ENCODE measurements at regions not wholly inside any gene's neighbourhood (a gene's known extent, or its start where the extent isn't known, plus 50 kb on each side); places are given as distances from the start of the nearest gene placed in this dataset.
"Not testable (repeated sequence)": the region's sequence is repeated elsewhere in the genome, so short reads cannot be mapped to it uniquely, and the experiment has no call there.

- FAIRE-seq: no peak
Observed at GRCh38 chr2:19644763-19645162, 257.0 kb downstream of the TTC32 start.

GRCh38 chr2:19643117-19643518, 258.7 kb downstream of the TTC32 start:
- no peak for FAIRE-seq

GRCh38 chr2:19642501-19642900, 259.3 kb downstream of the TTC32 start:
- no peak for FAIRE-seq

GRCh38 chr2:19635951-19636510, 265.8 kb downstream of the TTC32 start:
- no peak for FAIRE-seq

- no peak for FAIRE-seq
Observed at GRCh38 chr2:19632403-19632991, 269.3 kb downstream of the TTC32 start.

DNA sequence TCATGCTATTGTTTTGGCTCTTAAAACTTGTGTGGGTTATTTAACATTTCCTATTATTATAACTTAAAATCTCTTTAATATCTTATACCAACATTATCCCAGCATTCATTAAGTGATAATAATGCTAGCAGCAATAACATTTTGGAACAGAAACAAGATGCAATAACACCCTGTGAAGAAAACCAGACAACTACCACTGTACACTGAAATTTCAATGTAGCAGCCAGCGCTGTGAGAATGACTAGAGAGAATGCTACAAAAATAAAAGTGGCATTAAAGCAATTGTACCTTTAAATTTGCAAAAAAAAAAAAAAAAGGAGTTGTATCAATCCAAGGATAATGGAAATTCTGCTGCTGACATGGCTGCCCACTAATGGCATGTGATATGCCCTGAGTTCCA, 269.9 kb downstream of the TTC32 start:
- FAIRE-seq: no peak

GRCh38 chr2:19630921-19631320, 270.9 kb downstream of the TTC32 start:
- no peak for FAIRE-seq

DNA sequence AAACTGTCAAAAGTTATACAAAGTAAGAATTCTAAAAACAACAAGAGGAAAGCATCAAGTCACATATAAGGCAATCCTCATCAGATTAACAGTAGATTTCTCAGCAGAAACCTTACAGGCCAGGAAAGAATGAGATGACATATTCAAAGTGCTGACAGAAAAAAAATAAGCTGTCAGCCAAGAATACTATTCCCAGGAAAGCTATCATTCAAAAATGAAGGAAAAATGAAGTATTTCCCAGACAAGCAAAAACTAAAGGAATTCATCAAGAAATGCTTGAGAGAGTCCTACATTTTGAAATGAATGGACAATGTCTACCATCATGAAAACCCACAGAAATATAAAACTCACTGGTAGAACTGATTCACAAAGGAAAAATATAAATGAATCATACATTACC, 268.9 kb upstream of the OSR1 start:
- no peak for FAIRE-seq

GRCh38 chr2:19623488-19623887, 265.1 kb upstream of the OSR1 start:
- no peak for FAIRE-seq

DNA sequence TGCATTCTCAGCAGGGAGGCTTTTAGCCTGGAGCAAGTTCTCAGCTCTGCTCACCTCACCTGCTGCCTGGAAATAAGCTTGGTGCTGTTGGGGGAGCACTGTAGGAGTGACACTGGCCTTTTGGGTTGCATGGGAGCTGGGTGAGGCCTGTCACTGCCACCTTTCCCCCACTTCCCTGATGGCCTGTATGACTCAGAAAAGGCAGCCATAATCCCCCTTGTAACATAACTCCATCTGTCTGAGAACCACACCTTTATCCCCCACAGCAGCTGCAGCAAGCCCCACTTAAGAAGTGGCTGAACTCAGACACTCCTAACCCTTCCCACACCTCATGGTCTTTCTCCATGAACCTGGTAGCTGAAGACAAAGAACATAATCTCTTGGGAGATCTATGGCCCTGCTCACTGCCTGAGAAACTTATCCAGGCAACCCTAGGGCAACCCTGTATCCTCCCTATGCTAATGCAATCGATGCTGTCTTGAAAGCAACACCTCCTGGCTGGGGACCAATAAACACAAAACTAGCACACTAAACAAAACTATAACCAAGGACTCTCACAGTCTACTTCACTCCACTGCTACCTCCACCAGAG, 258.9 kb upstream of the OSR1 start:
- no peak for FAIRE-seq

- FAIRE-seq: not testable (repeated sequence)
Observed at GRCh38 chr2:19615402-19615801, 257.0 kb upstream of the OSR1 start.

GRCh38 chr2:19614066-19614465, 255.6 kb upstream of the OSR1 start:
- no peak for FAIRE-seq

GRCh38 chr2:19611491-19612332, 253.3 kb upstream of the OSR1 start:
- no peak for FAIRE-seq

- FAIRE-seq: no peak
Observed at GRCh38 chr2:19609266-19609665, 250.8 kb upstream of the OSR1 start.

GRCh38 chr2:19607931-19608771, 249.7 kb upstream of the OSR1 start:
- FAIRE-seq: no peak

- no peak for FAIRE-seq
Observed at GRCh38 chr2:19607400-19607799, 249.0 kb upstream of the OSR1 start.

- no peak for FAIRE-seq
Observed at GRCh38 chr2:19600982-19601381, 242.6 kb upstream of the OSR1 start.

- FAIRE-seq: no peak
Observed at GRCh38 chr2:19600506-19600905, 242.1 kb upstream of the OSR1 start.

DNA sequence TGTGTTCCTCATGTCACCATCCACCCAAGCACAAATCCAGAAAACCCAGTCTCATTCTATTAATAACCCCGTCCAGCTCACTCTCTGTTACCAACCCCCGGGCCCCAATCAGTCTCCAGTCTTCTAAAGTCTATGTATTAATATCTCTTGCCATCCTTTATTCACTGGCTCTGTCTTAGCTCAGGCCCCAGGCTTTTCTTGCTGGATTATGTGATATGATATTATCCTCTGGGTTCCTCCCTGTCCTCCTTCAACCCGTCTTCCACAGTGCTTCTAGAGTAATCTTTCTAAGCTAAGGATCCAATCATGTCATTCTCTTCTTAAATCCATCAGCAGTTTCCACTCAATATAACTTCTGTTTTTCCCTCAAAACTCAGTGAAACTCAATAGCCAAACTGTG, 240.5 kb upstream of the OSR1 start:
- no peak for FAIRE-seq

GRCh38 chr2:19592197-19592596, 233.8 kb upstream of the OSR1 start:
- FAIRE-seq: no peak

DNA sequence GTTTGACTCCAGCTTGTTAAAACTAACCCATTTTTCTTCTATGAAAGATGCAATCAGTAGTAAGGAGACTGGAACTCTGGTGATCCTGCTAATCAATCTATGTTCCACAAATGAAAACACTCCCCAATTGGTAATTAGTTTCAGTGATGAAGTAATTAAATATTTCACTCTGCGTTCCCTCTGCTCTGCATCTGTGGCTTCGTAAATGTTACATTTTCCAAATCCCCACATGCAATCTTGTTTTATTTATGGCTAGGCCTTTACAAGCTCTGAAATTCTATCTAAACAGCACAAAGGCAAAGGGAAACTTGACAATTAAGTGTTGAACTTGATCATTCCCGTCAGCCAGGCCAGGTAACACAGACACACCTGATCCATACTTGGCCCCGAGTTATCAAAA, 231.4 kb upstream of the OSR1 start:
- no peak for FAIRE-seq

GRCh38 chr2:19580830-19581229, 222.4 kb upstream of the OSR1 start:
- FAIRE-seq: no peak

- no peak for FAIRE-seq
Observed at GRCh38 chr2:19580264-19580663, 221.8 kb upstream of the OSR1 start.

Measured in A204.1 (cell line).